Natural killer cell (primary cell): ENCODE measurements at regions not wholly inside any gene's neighbourhood (a gene's known extent, or its start where the extent isn't known, plus 50 kb on each side); places are given as distances from the start of the nearest gene placed in this dataset.

Source experiments
- ATAC-seq, 3 donors: fragments of 150-1000 bp in 2 of 3; fragments of 200-7000 bp in 1 of 3; cut with Tn5 transposase; 1 replicate in 1 of 3; 2 replicates in 2 of 3; pipeline ENCODE4 v1.10.0; 2021; ENCODE audit warnings: mild to moderate bottlenecking in 2 of 3, moderate library complexity in 2 of 3
- DNase-seq, 2 donors: peaks; one replicate each; pipeline versions ENCODE4 v3.0.0 to v3.0.0-alpha.2; 2013 to 2021; ENCODE audit warnings: mixed read lengths in 1 of 2
- H3K27ac ChIP-seq: one replicate; pipeline ENCODE4 v1.5.1; 2013; ENCODE audit warnings: mild to moderate bottlenecking, low read length
- H3K27me3 ChIP-seq: one replicate; pipeline ENCODE4 v1.6.1; 2013; ENCODE audit warnings: low read length; ENCODE audit not compliant: control insufficient read depth, insufficient read depth
- H3K36me3 ChIP-seq: one replicate; pipeline ENCODE4 v1.6.1; 2013; ENCODE audit warnings: low read length; ENCODE audit not compliant: control insufficient read depth, insufficient read depth
- H3K4me1 ChIP-seq: one replicate; pipeline ENCODE4 v1.6.1; 2013; ENCODE audit warnings: low read length; ENCODE audit not compliant: control insufficient read depth, insufficient read depth
- H3K4me3 ChIP-seq: one replicate; pipeline ENCODE4 v1.5.1; 2013; ENCODE audit warnings: low read length
- H3K9me3 ChIP-seq: one replicate; pipeline ENCODE4 v1.6.1; 2013; ENCODE audit warnings: low read length; ENCODE audit not compliant: control insufficient read depth, insufficient read depth
- H3K27ac Mint-ChIP-seq, 2 donors: one replicate each; pipeline ENCODE4 v1.8.0; 2022; ENCODE audit warnings: mild to moderate bottlenecking in 2 of 2, mixed read lengths in 2 of 2, moderate library complexity in 1 of 2
- H3K27me3 Mint-ChIP-seq, 2 donors: one replicate each; pipeline ENCODE4 v1.8.0; 2022; ENCODE audit warnings: low read depth in 2 of 2, mixed read lengths in 2 of 2
- H3K36me3 Mint-ChIP-seq: one replicate; pipeline ENCODE4 v1.8.0; 2022; ENCODE audit warnings: mixed read lengths
- H3K4me1 Mint-ChIP-seq, 2 donors: one replicate each; pipeline ENCODE4 v1.8.0; 2022; ENCODE audit warnings: mixed read lengths in 2 of 2
- H3K4me3 Mint-ChIP-seq: one replicate; pipeline ENCODE4 v1.8.0; 2022; ENCODE audit warnings: mild to moderate bottlenecking, moderate library complexity, mixed read lengths
- H3K9me3 Mint-ChIP-seq, 2 donors: one replicate each; pipeline ENCODE4 v1.8.0; 2022; ENCODE audit warnings: mixed read lengths in 2 of 2
- CTCF ChIP-seq: fragments of 200-600 bp; IDR thresholded peaks from one replicate; pipeline ENCODE4 v1.8.0; 2022; ENCODE audit warnings: antibody characterized with exemption
- WGBS: methylation state at CpG from one replicate; pipeline ENCODE4 v1.1.7; 2013; ENCODE audit warnings: missing lambda C conversion rate; ENCODE audit not compliant: insufficient coverage; 5-methylcytosine and 5-hydroxymethylcytosine counted together
- intact Hi-C: fragments of 100-400 bp; cut with micrococcal nuclease; formaldehyde crosslinking; loops from one replicate; pipeline ENCODE4 v1.14.2; 2022

GRCh38 chr4:126242679-126243390 lies 928.1 kb downstream of the FAT4 start:
- Mint-ChIP-seq H3K9me3 (peaks cover 15 to 21% of the 10 kb centered on the region in 2 donors), H3K36me3 (no peaks in the 10 kb centered on the region), H3K27me3 (no peaks in the 10 kb centered on the region), H3K4me3 (no peak overlapping the region), H3K27ac (no peak overlapping the region), H3K4me1 (no peaks in the 10 kb centered on the region)
- no peak for TF ChIP-seq CTCF
- Histone ChIP-seq H3K36me3 (no peaks in the 10 kb centered on the region), H3K4me3 (no peak overlapping the region), H3K4me1 (no peaks in the 10 kb centered on the region), H3K27ac (no peak overlapping the region), H3K27me3 (no peaks in the 10 kb centered on the region), H3K9me3 (no peaks in the 10 kb centered on the region)
- no peak for DNase-seq
- 87% methylated on average over 7 of the region's 7 CpGs for WGBS
- intact Hi-C loops: no loop called here
- no peak for ATAC-seq

GRCh38 chr4:126247409-126247808 lies 932.7 kb downstream of the FAT4 start:
- intact Hi-C loops: no loop called here
- Histone ChIP-seq H3K4me3 (no peak overlapping the region), H3K27ac (no peak overlapping the region), H3K27me3 (no peaks in the 10 kb centered on the region), H3K36me3 (no peaks in the 10 kb centered on the region), H3K9me3 (no peaks in the 10 kb centered on the region), H3K4me1 (no peaks in the 10 kb centered on the region)
- H3K27me3 Mint-ChIP-seq: no peaks in the 10 kb centered on the region
- H3K4me3 Mint-ChIP-seq: no peak overlapping the region
- H3K4me1 Mint-ChIP-seq: no peaks in the 10 kb centered on the region
- ATAC-seq (no peak), DNase-seq (no peak)
- peaks cover 13 to 23% of the 10 kb centered on the region in 2 donors for H3K9me3 Mint-ChIP-seq
- no peak overlapping the region for H3K27ac Mint-ChIP-seq
- H3K36me3 Mint-ChIP-seq: no peaks in the 10 kb centered on the region
- no CpG with 5 or more reads among the region's 3 CpGs for WGBS
- no peak for TF ChIP-seq CTCF

- Mint-ChIP-seq H3K27me3 (no peaks in the 10 kb centered on the region), H3K36me3 (no peaks in the 10 kb centered on the region), H3K9me3 (peaks cover 9 to 18% of the 10 kb centered on the region in 2 donors), H3K4me3 (no peak overlapping the region), H3K27ac (no peak overlapping the region), H3K4me1 (no peaks in the 10 kb centered on the region)
- 100% methylated on average over 1 of the region's 2 CpGs for WGBS
- DNase-seq: no peak
- no peak for ATAC-seq
- intact Hi-C loops: no loop called here
- no peak for TF ChIP-seq CTCF
- H3K27ac ChIP-seq: no peak overlapping the region
- no peaks in the 10 kb centered on the region for H3K27me3 ChIP-seq
- H3K4me3 ChIP-seq: no peak overlapping the region
- H3K9me3 ChIP-seq: no peaks in the 10 kb centered on the region
- H3K4me1 ChIP-seq: no peaks in the 10 kb centered on the region
- no peaks in the 10 kb centered on the region for H3K36me3 ChIP-seq
These were observed 935.3 kb downstream of the FAT4 start for GRCh38 chr4:126250006-126250405.

GRCh38 chr4:126251169-126251568 lies 936.4 kb downstream of the FAT4 start:
- H3K27ac Mint-ChIP-seq: no peak overlapping the region
- Histone ChIP-seq H3K4me3 (no peak overlapping the region), H3K27ac (no peak overlapping the region), H3K36me3 (no peaks in the 10 kb centered on the region), H3K4me1 (no peaks in the 10 kb centered on the region), H3K27me3 (no peaks in the 10 kb centered on the region), H3K9me3 (peaks cover 5% of the 10 kb centered on the region)
- H3K4me3 Mint-ChIP-seq: no peak overlapping the region
- peaks cover 5 to 11% of the 10 kb centered on the region in 2 donors for H3K9me3 Mint-ChIP-seq
- DNase-seq (no peak), ATAC-seq (no peak)
- no peaks in the 10 kb centered on the region for H3K36me3 Mint-ChIP-seq
- TF ChIP-seq CTCF: no peak
- no peaks in the 10 kb centered on the region for H3K27me3 Mint-ChIP-seq
- intact Hi-C loops: no loop called here
- no peaks in the 10 kb centered on the region for H3K4me1 Mint-ChIP-seq
